Breast epithelium (tissue), 4 donors: ENCODE measurements at regions not wholly inside any gene's neighbourhood (a gene's known extent, or its start where the extent isn't known, plus 50 kb on each side); places are given as distances from the start of the nearest gene placed in this dataset.

Source experiments
- DNase-seq, 2 donors: peaks; one replicate each; pipeline ENCODE4 v3.0.0-alpha.2; 2019; ENCODE audit warnings: low spot score in 2 of 2
- H3K27ac ChIP-seq, 2 donors: fragments of 200-600 bp; sonication (generic) in 1 of 2; one replicate each; pipeline ENCODE4 v1.5.1; 2016 to 2019; ENCODE audit warnings: mild to moderate bottlenecking in 1 of 2
- H3K27me3 ChIP-seq, 2 donors: fragments of 200-600 bp; sonication (generic) in 1 of 2; one replicate each; pipeline versions ENCODE4 v1.5.1 to v1.6.0; 2017 to 2019; ENCODE audit warnings: control low read depth in 1 of 2, mild to moderate bottlenecking in 1 of 2
- H3K36me3 ChIP-seq: fragments of 200-600 bp; one replicate; pipeline ENCODE4 v1.5.1; 2019
- H3K4me1 ChIP-seq, 2 donors: fragments of 200-600 bp; sonication (generic); one replicate each; pipeline ENCODE4 v1.5.1; 2016 to 2019; ENCODE audit warnings: control low read depth in 1 of 2
- H3K4me3 ChIP-seq, 3 donors: fragments of 200-600 bp; sonication (generic); 1 replicate in 2 of 3; 2 replicates in 1 of 3; pipeline ENCODE4 v1.5.1; 2016 to 2019; ENCODE audit warnings: mild to moderate bottlenecking in 3 of 3, moderate library complexity in 2 of 3
- H3K9me3 ChIP-seq, 2 donors: fragments of 200-600 bp; sonication (generic) in 1 of 2; one replicate each; pipeline ENCODE4 v1.5.1; 2016 to 2019; ENCODE audit warnings: control low read depth in 1 of 2
- CTCF ChIP-seq, 3 donors: fragments of 450-650 bp; IDR thresholded peaks; one replicate each; pipeline ENCODE4 v1.5.1; 2016 to 2017; ENCODE audit warnings: antibody characterized with exemption in 3 of 3, mild to moderate bottlenecking in 3 of 3, moderate library complexity in 3 of 3
- POLR2A ChIP-seq: fragments of 450-650 bp; IDR thresholded peaks from one replicate; pipeline ENCODE4 v1.6.1; 2016; ENCODE audit warnings: antibody characterized with exemption, mild to moderate bottlenecking, moderate library complexity
- POLR2AphosphoS5 ChIP-seq, 3 donors: sonication (generic); formaldehyde crosslinking; IDR thresholded peaks; one replicate each; pipeline ENCODE4 v1.6.1; 2017; ENCODE audit warnings: antibody characterized with exemption in 3 of 3
- intact Hi-C: fragments of 100-400 bp; cut with DNase I; formaldehyde crosslinking; loops from one replicate; pipeline ENCODE4 v1.15.1; 2023; ENCODE audit warnings: low total_unique reads

GRCh38 chr1:208324005-208324404 is 79.8 kb upstream of the PLXNA2 start:
- Histone ChIP-seq H3K27me3 (no peaks in the 10 kb centered on the region), H3K36me3 (no peaks in the 10 kb centered on the region), H3K4me1 (no peaks in the 10 kb centered on the region), H3K27ac (no peak overlapping the region), H3K4me3 (no peak overlapping the region), H3K9me3 (no peaks in the 10 kb centered on the region)
- DNase-seq, result no peak
- no peak for TF ChIP-seq POLR2AphosphoS5 (IDR thresholded peaks at IDR 0.05)
- intact Hi-C loops, result no loop called here

GRCh38 chr1:208326033-208326432 is 81.8 kb upstream of the PLXNA2 start:
- DNase-seq, result no peak
- H3K4me3 ChIP-seq, result no peak overlapping the region
- no peaks in the 10 kb centered on the region for H3K36me3 ChIP-seq
- H3K27ac ChIP-seq, result no peak overlapping the region
- intact Hi-C loops, result no loop called here
- TF ChIP-seq CTCF (IDR thresholded peaks at IDR 0.05) (no peak), POLR2AphosphoS5 (IDR thresholded peaks at IDR 0.05) (no peak), POLR2A (no peak)
- H3K9me3 ChIP-seq, result no peaks in the 10 kb centered on the region
- no peaks in the 10 kb centered on the region for H3K27me3 ChIP-seq
- H3K4me1 ChIP-seq, result no peaks in the 10 kb centered on the region

- Histone ChIP-seq H3K9me3 (no peaks in the 10 kb centered on the region), H3K27ac (no peak overlapping the region), H3K36me3 (no peaks in the 10 kb centered on the region), H3K4me1 (no peaks in the 10 kb centered on the region), H3K4me3 (no peak overlapping the region), H3K27me3 (no peaks in the 10 kb centered on the region)
- intact Hi-C loops, result no loop called here
- DNase-seq, result no peak
- TF ChIP-seq CTCF (IDR thresholded peaks at IDR 0.05) (no peak), POLR2A (no peak), POLR2AphosphoS5 (IDR thresholded peaks at IDR 0.05) (no peak)
These were observed 85.1 kb upstream of the PLXNA2 start for GRCh38 chr1:208329300-208329699.

GRCh38 chr1:208332036-208332773 is 88.0 kb upstream of the PLXNA2 start:
- no peak overlapping the region for H3K27ac ChIP-seq
- intact Hi-C loops, result no loop called here

GRCh38 chr1:208332774-208333126 is 88.6 kb upstream of the PLXNA2 start:
- Histone ChIP-seq H3K4me1 (no peaks in the 10 kb centered on the region), H3K36me3 (no peaks in the 10 kb centered on the region), H3K9me3 (no peaks in the 10 kb centered on the region), H3K4me3 (no peak overlapping the region), H3K27me3 (no peaks in the 10 kb centered on the region), H3K27ac (no peak overlapping the region)
- intact Hi-C loops, result no loop called here
- no peak for DNase-seq
- no peak for TF ChIP-seq CTCF (IDR thresholded peaks at IDR 0.05)
- TF ChIP-seq POLR2AphosphoS5 (IDR thresholded peaks at IDR 0.05), result no peak
- no peak for TF ChIP-seq POLR2A

More at GRCh38 chr1:208332036-208332773, 88.0 kb upstream of the PLXNA2 start:
- no peaks in the 10 kb centered on the region for H3K9me3 ChIP-seq
- no peaks in the 10 kb centered on the region for H3K27me3 ChIP-seq
- no peaks in the 10 kb centered on the region for H3K36me3 ChIP-seq
- TF ChIP-seq CTCF (IDR thresholded peaks at IDR 0.05) (no peak), POLR2AphosphoS5 (IDR thresholded peaks at IDR 0.05) (no peak), POLR2A (no peak)
- no peak for DNase-seq
- H3K4me1 ChIP-seq, result no peaks in the 10 kb centered on the region
- no peak overlapping the region for H3K4me3 ChIP-seq
